H1 (cell line): ENCODE measurements at regions not wholly inside any gene's neighbourhood (a gene's known extent, or its start where the extent isn't known, plus 50 kb on each side); places are given as distances from the start of the nearest gene placed in this dataset.
A peak's percentile ranks its signal among the peaks of the same experiment; 100 is the strongest.

Source experiments
- CTCF ChIA-PET: fragments of 300-600 bp; sonication (Branson Sonifier 250); formaldehyde crosslinking; loops from one replicate; lab custom pipeline; 2021; ENCODE audit not compliant: partially characterized antibody; lab: Charles Lee
- POLR2A ChIA-PET: fragments of 300-600 bp; sonication (Branson Sonifier 250); formaldehyde crosslinking; loops from one replicate; lab custom pipeline; 2021; ENCODE audit warnings: inconsistent platforms; ENCODE audit not compliant: partially characterized antibody; lab: Charles Lee
- DNase-seq, 2 experiments: peaks; one replicate each; pipeline versions ENCODE4 v3.0.0 to v3.0.0-alpha.2; 2010 to 2022; ENCODE audit warnings: low spot score in 2 of 2, low read depth in 1 of 2, mixed read lengths in 1 of 2
- FAIRE-seq: peaks from 2 replicates; lab custom pipeline; 2011; peaks lifted over from hg19 to GRCh38; lab: Jason Lieb, UNC
- H2AFZ ChIP-seq: 2 replicates; pipeline ENCODE4 v1.8.1; 2012; ENCODE audit warnings: low read length, inconsistent platforms
- H2AK5ac ChIP-seq: 2 replicates; pipeline ENCODE4 v1.6.1; 2013; ENCODE audit warnings: low read depth, low read length
- H2BK120ac ChIP-seq: replicated peaks from 2 replicates; pipeline ENCODE3; 2013; ENCODE audit warnings: low read depth, low read length, inconsistent platforms
- H2BK12ac ChIP-seq: 2 replicates; pipeline ENCODE4 v1.6.1; 2013; ENCODE audit warnings: low read depth, low read length
- H2BK15ac ChIP-seq: 2 replicates; pipeline ENCODE4 v1.6.1; 2013; ENCODE audit warnings: low read length
- H2BK20ac ChIP-seq: 2 replicates; pipeline ENCODE4 v1.6.1; 2013; ENCODE audit warnings: low read length
- H2BK5ac ChIP-seq: 2 replicates; pipeline ENCODE4 v1.6.1; 2013; ENCODE audit warnings: low read depth, low read length
- H3K14ac ChIP-seq: 2 replicates; pipeline ENCODE4 v1.6.1; 2013; ENCODE audit warnings: inconsistent platforms; ENCODE audit not compliant: insufficient read length
- H3K18ac ChIP-seq: 2 replicates; pipeline ENCODE4 v1.6.1; 2013; ENCODE audit warnings: low read length; ENCODE audit errors: extremely low read depth
- H3K23ac ChIP-seq: 2 replicates; pipeline ENCODE4 v1.6.1; 2013; ENCODE audit warnings: inconsistent platforms; ENCODE audit not compliant: insufficient read length
- H3K23me2 ChIP-seq: 2 replicates; pipeline ENCODE4 v1.6.1; 2013; ENCODE audit warnings: low read depth, low read length
- H3K27ac ChIP-seq: 2 replicates; pipeline ENCODE4 v1.6.1; 2011; ENCODE audit warnings: low read depth, low read length, inconsistent platforms
- H3K27me3 ChIP-seq, 4 experiments: replicated peaks in 1 of 4; 1 replicate in 1 of 4; 2 replicates in 3 of 4; pipeline versions ENCODE4 v1.6.1 to v1.8.1; 2011 to 2013; ENCODE audit warnings: low read length in 3 of 4, mild to moderate bottlenecking in 3 of 4, inconsistent platforms in 2 of 4, mixed read lengths in 2 of 4, moderate library complexity in 1 of 4; ENCODE audit not compliant: control insufficient read depth in 3 of 4, insufficient read depth in 3 of 4; ENCODE audit errors: extremely low read depth in 1 of 4
- H3K36me3 ChIP-seq, 4 experiments: 2 replicates each; pipeline versions ENCODE4 v1.6.1 to v1.8.1; 2011 to 2013; ENCODE audit warnings: mild to moderate bottlenecking in 4 of 4, low read length in 3 of 4, moderate library complexity in 2 of 4, control low read depth in 1 of 4, inconsistent platforms in 1 of 4; ENCODE audit not compliant: insufficient read depth in 4 of 4, control insufficient read depth in 2 of 4
- H3K4ac ChIP-seq: replicated peaks from 2 replicates; pipeline ENCODE3; 2013; ENCODE audit warnings: low read length, low read depth, mixed read lengths, inconsistent platforms; ENCODE audit not compliant: insufficient read length
- H3K4me1 ChIP-seq, 4 experiments: replicated peaks in 1 of 4; 1 replicate in 1 of 4; 2 replicates in 3 of 4; pipeline versions ENCODE4 v1.6.1 to v1.8.1; 2011 to 2013; ENCODE audit warnings: low read length in 3 of 4, inconsistent platforms in 2 of 4, mixed read lengths in 1 of 4; ENCODE audit not compliant: insufficient read depth in 4 of 4, control insufficient read depth in 3 of 4
- H3K4me2 ChIP-seq, 2 experiments: 2 replicates each; pipeline versions ENCODE4 v1.6.1 to v1.8.1; 2011 to 2013; ENCODE audit warnings: low read depth in 2 of 2, low read length in 2 of 2, control low read depth in 1 of 2, inconsistent platforms in 1 of 2, mild to moderate bottlenecking in 1 of 2; ENCODE audit not compliant: insufficient read depth in 1 of 2
- H3K4me3 ChIP-seq, 4 experiments: fragments of 200-600, 300-600 bp in 1 of 4; sonication (generic), shearing (Covaris generic), sonication (Bioruptor Twin) in 1 of 4; 2 replicates each; pipeline versions ENCODE4 v1.5.1 to v1.8.1; 2011 to 2016; ENCODE audit warnings: low read length in 4 of 4, low read depth in 3 of 4, control low read depth in 2 of 4, inconsistent platforms in 2 of 4, mild to moderate bottlenecking in 2 of 4, mixed read lengths in 1 of 4, moderate library complexity in 1 of 4; ENCODE audit not compliant: insufficient read depth in 2 of 4; ENCODE audit errors: extremely low read depth in 1 of 4
- H3K56ac ChIP-seq: replicated peaks from 2 replicates; pipeline ENCODE3; 2013; ENCODE audit warnings: low read depth, mild to moderate bottlenecking, mixed read lengths, low read length, inconsistent platforms; ENCODE audit not compliant: insufficient read length
- H3K79me1 ChIP-seq: 2 replicates; pipeline ENCODE4 v1.6.1; 2013; ENCODE audit warnings: low read depth, low read length, control low read depth
- H3K79me2 ChIP-seq, 2 experiments: 2 replicates each; pipeline versions ENCODE4 v1.6.1 to v1.8.1; 2012 to 2013; ENCODE audit warnings: low read length in 2 of 2, mild to moderate bottlenecking in 2 of 2, inconsistent platforms in 1 of 2; ENCODE audit not compliant: insufficient read depth in 2 of 2, control insufficient read depth in 1 of 2
- H3K9ac ChIP-seq, 4 experiments: replicated peaks in 1 of 4; 1 replicate in 1 of 4; 2 replicates in 3 of 4; pipeline versions ENCODE4 v1.6.1 to v1.8.1; 2011 to 2013; ENCODE audit warnings: low read depth in 3 of 4, low read length in 3 of 4, control low read depth in 2 of 4, mild to moderate bottlenecking in 2 of 4, moderate library complexity in 2 of 4, inconsistent platforms in 1 of 4; ENCODE audit errors: extremely low read depth in 1 of 4
- H3K9me3 ChIP-seq, 2 experiments: 2 replicates each; pipeline versions ENCODE4 v1.6.1 to v1.8.1; 2012 to 2013; ENCODE audit warnings: mild to moderate bottlenecking in 2 of 2, moderate library complexity in 2 of 2, control low read depth in 1 of 2, inconsistent platforms in 1 of 2, low read depth in 1 of 2, low read length in 1 of 2, mixed read lengths in 1 of 2; ENCODE audit not compliant: insufficient read depth in 2 of 2
- H4K20me1 ChIP-seq, 2 experiments: replicated peaks in 1 of 2; 2 replicates each; pipeline versions ENCODE3 to v1.8.1; 2011 to 2013; ENCODE audit warnings: inconsistent platforms in 2 of 2, low read length in 2 of 2, mild to moderate bottlenecking in 1 of 2; ENCODE audit not compliant: insufficient read depth in 2 of 2, control insufficient read depth in 1 of 2
- H4K5ac ChIP-seq: 2 replicates; pipeline ENCODE4 v1.6.1; 2013; ENCODE audit warnings: low read length, low read depth, mixed read lengths, inconsistent platforms; ENCODE audit not compliant: insufficient read length
- H4K8ac ChIP-seq: 2 replicates; pipeline ENCODE4 v1.8.0; 2013; ENCODE audit warnings: mild to moderate bottlenecking, moderate library complexity, low read length, inconsistent platforms; ENCODE audit not compliant: insufficient read depth; ENCODE audit errors: extremely low read depth
- H4K91ac ChIP-seq: replicated peaks from 2 replicates; pipeline ENCODE3; 2013; ENCODE audit warnings: low read length, mixed read lengths, inconsistent platforms; ENCODE audit not compliant: insufficient read length
- CBX8 ChIP-seq: fragments of 300-800, 300-1000 bp; sonication (generic); IDR thresholded peaks from 2 replicates; pipeline ENCODE4 v1.7.1; 2016; ENCODE audit warnings: low read depth, low read length, borderline replicate concordance
- CHD2 ChIP-seq: IDR thresholded peaks from 2 replicates; pipeline ENCODE4 v1.6.1; 2012; ENCODE audit warnings: low read length, improper control_type of control experiment
- EGR1 ChIP-seq: IDR thresholded peaks from 2 replicates; pipeline ENCODE4 v1.6.1; 2011; ENCODE audit warnings: low read depth, low read length, borderline replicate concordance
- POLR2A ChIP-seq, 2 experiments: IDR thresholded peaks; 1 replicate in 1 of 2; 2 replicates in 1 of 2; pipeline ENCODE4 v1.6.1; 2011; ENCODE audit warnings: low read depth in 2 of 2, low read length in 2 of 2, mild to moderate bottlenecking in 2 of 2; ENCODE audit errors: control extremely low read depth in 1 of 2
- SP2 ChIP-seq: IDR thresholded peaks from 2 replicates; pipeline ENCODE4 v1.6.1; 2012; ENCODE audit warnings: mild to moderate bottlenecking, low read length, inconsistent platforms
- whole genome bisulfite sequencing, 2 experiments: shearing (Covaris generic) in 1 of 2; methylation state at CpG; one replicate each; pipeline versions ENCODE4 v1.1.6 to v1.1.7; 2013 to 2015; ENCODE audit warnings: low lambda C conversion rate in 2 of 2, mixed read lengths in 2 of 2, inconsistent platforms in 1 of 2, low coverage in 1 of 2, missing lambda C conversion rate in 1 of 2; ENCODE audit not compliant: insufficient replicate concordance in 2 of 2, insufficient coverage in 1 of 2, insufficient read length in 1 of 2; ENCODE audit errors: extremely low coverage in 1 of 2, missing lambda C conversion rate in 1 of 2; 5-methylcytosine and 5-hydroxymethylcytosine counted together

- Histone ChIP-seq H2BK5ac (no peak overlapping the region), H3K18ac (no peak overlapping the region; the same call in 1 of the 2 replicates), H3K27ac (no peak overlapping the region), H3K23me2 (no peaks in the 10 kb centered on the region), H4K20me1 (no peaks in the 10 kb centered on the region), H3K4me2 (no peak overlapping the region), H2BK15ac (no peak overlapping the region), H3K23ac (no peak overlapping the region), H3K9ac (no peak overlapping the region), H3K56ac (no peak overlapping the region), H4K91ac (no peak overlapping the region), H2BK20ac (no peak overlapping the region), H3K36me3 (no peaks in the 10 kb centered on the region), H3K27me3 (peaks cover 0 to 2% (median 0%) of the 10 kb centered on the region in 4 experiments; a peak in 1 of 7 replicates), H4K8ac (no peak overlapping the region; the same call in 1 of the 2 replicates), H3K4ac (no peak overlapping the region), H2BK120ac (no peak overlapping the region), H3K4me1 (peaks cover 0 to 8% (median 5%) of the 10 kb centered on the region in 4 experiments; a peak in 5 of 7 replicates), H2AFZ (no peak overlapping the region), H2BK12ac (0 out of 2 replicates have a peak overlapping the region, but pooled peaks have one; percentile 27), H3K79me1 (no peaks in the 10 kb centered on the region), H3K79me2 (no peaks in the 10 kb centered on the region), H3K4me3 (no peak overlapping the region), H3K9me3 (no peaks in the 10 kb centered on the region), H4K5ac (no peak overlapping the region), H2AK5ac (no peak overlapping the region), H3K14ac (no peak overlapping the region)
- no peak for FAIRE-seq
- 97% methylated on average over 22 of the region's 22 CpGs; no CpG with 5 or more reads in 1 of the 2 experiments for WGBS, 2 experiments
- CTCF ChIA-PET, result no interaction called here
- DNase-seq, result no peak
- POLR2A ChIA-PET, result no interaction called here
- TF ChIP-seq CBX8 (no peak), CHD2 (no peak), EGR1 (no peak), SP2 (no peak), POLR2A (IDR thresholded peaks at IDR 0.05; ENCODE audit: control extremely low read depth in 1 of 2, low read depth in 2 of 2, low read length in 2 of 2) (no peak)
These were observed 251.5 kb upstream of the SALL3 start for GRCh38 chr18:78727877-78728783.
